SK-N-SH treated with all-trans-retinoic acid at 6 μM for 48 hours (cell line): ENCODE measurements at regions not wholly inside any gene's neighbourhood (a gene's known extent, or its start where the extent isn't known, plus 50 kb on each side); places are given as distances from the start of the nearest gene placed in this dataset.
A peak's percentile ranks its signal among the peaks of the same experiment; 100 is the strongest.
"Not testable (repeated sequence)": the region's sequence is repeated elsewhere in the genome, so short reads cannot be mapped to it uniquely, and the experiment has no call there.

Source experiments
- ATAC-seq: fragments of 200-7000 bp; cut with Tn5 transposase; 3 replicates; pipeline ENCODE4 v1.9.1; 2020; ENCODE audit warnings: mild to moderate bottlenecking, moderate library complexity
- ARNTL ChIP-seq: fragments of 450-650 bp; formaldehyde crosslinking; IDR thresholded peaks from 2 replicates; pipeline ENCODE4 v1.5.0; 2020; ENCODE audit warnings: low read depth, mild to moderate bottlenecking, moderate library complexity, borderline replicate concordance
- CSDC2 ChIP-seq: fragments of 250-450 bp; sonication (Bioruptor Pico); IDR thresholded peaks from 2 replicates; pipeline ENCODE4 v1.5.0; 2020; ENCODE audit warnings: mild to moderate bottlenecking, moderate library complexity
- ESRRG ChIP-seq: fragments of 250-450 bp; sonication (Bioruptor Pico); IDR thresholded peaks from 2 replicates; pipeline ENCODE4 v1.6.1; 2021; ENCODE audit warnings: mild to moderate bottlenecking
- GLIS3 ChIP-seq: fragments of 250-450 bp; sonication (Bioruptor Pico); IDR thresholded peaks from 2 replicates; pipeline ENCODE4 v1.5.0; 2020; ENCODE audit warnings: mild to moderate bottlenecking, moderate library complexity
- OSR1 ChIP-seq: fragments of 250-450 bp; sonication (Bioruptor Pico); IDR thresholded peaks from 2 replicates; pipeline ENCODE4 v1.8.0; 2022; ENCODE audit warnings: moderate library complexity, mild to moderate bottlenecking, inconsistent platforms
- PPARA ChIP-seq: fragments of 250-450 bp; sonication (Bioruptor Pico); IDR thresholded peaks from 2 replicates; pipeline ENCODE4 v1.5.0; 2020; ENCODE audit warnings: mild to moderate bottlenecking, borderline replicate concordance
- RARB ChIP-seq: fragments of 250-450 bp; sonication (Bioruptor Pico); IDR thresholded peaks from 2 replicates; pipeline ENCODE4 v1.8.0; 2021; ENCODE audit warnings: mild to moderate bottlenecking, moderate library complexity
- SNAI2 ChIP-seq: fragments of 250-450 bp; sonication (Bioruptor Pico); IDR thresholded peaks from 2 replicates; pipeline ENCODE4 v1.5.0; 2020; ENCODE audit warnings: mild to moderate bottlenecking, moderate library complexity
- TCF4 ChIP-seq: fragments of 250-450 bp; sonication (Bioruptor Pico); IDR thresholded peaks from 2 replicates; pipeline ENCODE4 v1.8.0; 2021; ENCODE audit warnings: mild to moderate bottlenecking, moderate library complexity, borderline replicate concordance
- TOX ChIP-seq: fragments of 250-450 bp; sonication (Bioruptor Pico); IDR thresholded peaks from 2 replicates; pipeline ENCODE4 v1.8.0; 2021; ENCODE audit warnings: mild to moderate bottlenecking, moderate library complexity, borderline replicate concordance
- ZFP30 ChIP-seq: fragments of 450-650 bp; formaldehyde crosslinking; IDR thresholded peaks from 2 replicates; pipeline ENCODE4 v1.5.0; 2022; ENCODE audit warnings: mild to moderate bottlenecking, moderate library complexity
- ZNF565 ChIP-seq: fragments of 450-650 bp; formaldehyde crosslinking; conservative IDR thresholded peaks from 2 replicates; pipeline ENCODE4 v1.5.0; 2020; ENCODE audit warnings: low read depth, mild to moderate bottlenecking, moderate library complexity
- TF ChIP-seq, protein P1 (sequence below): fragments of 250-450 bp; sonication (Bioruptor Pico); IDR thresholded peaks from 2 replicates; pipeline ENCODE4 v1.5.1; 2020; ENCODE audit warnings: low read depth, mild to moderate bottlenecking, moderate library complexity
- TF ChIP-seq, protein P2 (sequence below): fragments of 250-450 bp; sonication (Bioruptor Pico); IDR thresholded peaks from 2 replicates; pipeline ENCODE4 v1.5.0; 2020; ENCODE audit warnings: mild to moderate bottlenecking, moderate library complexity
- TF ChIP-seq, protein P3 (sequence below): fragments of 250-450 bp; sonication (Bioruptor Pico); IDR thresholded peaks from 2 replicates; pipeline ENCODE4 v1.8.0; 2020; ENCODE audit warnings: mild to moderate bottlenecking, moderate library complexity, borderline replicate concordance
- TF ChIP-seq, protein P4 (sequence below): fragments of 250-450 bp; sonication (Bioruptor Pico); IDR thresholded peaks from 2 replicates; pipeline ENCODE4 v1.5.1; 2021; ENCODE audit warnings: mild to moderate bottlenecking, moderate library complexity

DNA sequence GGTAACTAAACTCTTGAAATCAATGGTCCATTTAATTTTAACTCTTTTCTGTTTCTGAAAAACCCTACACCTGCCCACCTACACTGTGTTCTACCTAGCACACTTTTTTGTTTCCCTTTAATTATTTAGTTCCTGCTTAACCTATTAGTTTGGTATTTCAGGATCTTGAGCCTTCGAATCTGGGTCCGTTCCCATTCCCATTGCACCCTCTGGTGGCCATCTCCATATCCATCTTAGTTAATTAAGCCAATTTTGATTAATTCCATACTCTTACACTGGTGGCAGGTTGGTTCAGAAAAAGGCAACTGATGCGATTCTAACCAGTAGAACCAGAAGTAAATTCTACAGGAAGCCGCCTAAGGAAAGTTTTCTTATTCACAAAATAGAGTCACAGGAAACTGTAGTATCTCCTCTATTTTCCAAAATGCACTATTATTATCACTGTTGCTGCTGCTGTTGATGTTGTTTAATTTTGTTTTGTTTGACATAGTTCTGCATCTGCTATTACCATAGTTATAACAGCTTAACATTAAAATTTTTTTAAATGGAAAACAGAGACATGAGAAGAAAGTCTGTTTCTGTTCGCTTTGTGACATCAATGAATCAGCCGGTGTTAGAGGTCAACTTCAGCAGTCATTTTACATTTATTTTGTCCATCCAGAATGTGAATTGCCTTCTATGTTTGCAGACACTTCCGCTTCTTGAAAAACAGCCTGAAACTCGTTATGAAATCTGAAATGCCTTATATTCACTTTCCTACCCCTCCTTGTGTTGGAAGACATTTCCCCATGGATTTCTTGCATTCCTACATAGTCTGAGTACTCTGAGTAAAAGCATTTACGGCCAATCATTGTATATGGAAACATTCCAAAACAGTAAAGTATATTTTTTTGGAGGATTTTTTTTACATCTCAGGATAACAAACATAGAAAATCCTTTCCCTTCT is 115.5 kb upstream of the NCAM2 start (continued):
- no peak for TF ChIP-seq PPARA (CRISPR knock-in tag)
- no peak for TF ChIP-seq OSR1 (CRISPR knock-in tag)
- TF ChIP-seq GLIS3 (CRISPR knock-in tag): no peak

DNA sequence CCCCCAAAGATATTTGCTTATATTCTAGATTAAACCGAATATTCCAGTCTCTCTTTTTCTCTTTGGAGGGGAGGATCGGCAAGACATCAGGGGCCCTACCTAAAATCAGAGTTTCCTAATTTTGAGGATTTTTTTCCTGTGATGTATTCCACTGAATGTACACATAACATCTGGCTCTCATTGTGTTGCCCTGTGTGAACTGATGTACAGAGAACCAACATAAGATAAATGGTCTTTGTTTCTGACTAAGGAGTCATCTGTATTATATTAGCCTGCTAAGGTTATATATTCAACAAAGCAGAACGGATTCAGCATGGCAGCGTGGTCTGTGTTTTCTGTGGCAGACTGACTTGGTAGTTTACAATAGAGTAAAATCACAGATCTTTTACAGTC is 114.8 kb upstream of the NCAM2 start:
- TF ChIP-seq SNAI2 (CRISPR knock-in tag): no peak
- peak; percentile 25; the same call in 1 of the 2 replicates for TF ChIP-seq TCF4 (CRISPR knock-in tag)
- no peak for TF ChIP-seq ARNTL (CRISPR knock-in tag)
- TF ChIP-seq, protein P1, sequence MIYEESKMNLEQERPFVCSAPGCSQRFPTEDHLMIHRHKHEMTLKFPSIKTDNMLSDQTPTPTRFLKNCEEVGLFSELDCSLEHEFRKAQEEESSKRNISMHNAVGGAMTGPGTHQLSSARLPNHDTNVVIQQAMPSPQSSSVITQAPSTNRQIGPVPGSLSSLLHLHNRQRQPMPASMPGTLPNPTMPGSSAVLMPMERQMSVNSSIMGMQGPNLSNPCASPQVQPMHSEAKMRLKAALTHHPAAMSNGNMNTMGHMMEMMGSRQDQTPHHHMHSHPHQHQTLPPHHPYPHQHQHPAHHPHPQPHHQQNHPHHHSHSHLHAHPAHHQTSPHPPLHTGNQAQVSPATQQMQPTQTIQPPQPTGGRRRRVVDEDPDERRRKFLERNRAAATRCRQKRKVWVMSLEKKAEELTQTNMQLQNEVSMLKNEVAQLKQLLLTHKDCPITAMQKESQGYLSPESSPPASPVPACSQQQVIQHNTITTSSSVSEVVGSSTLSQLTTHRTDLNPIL (CRISPR knock-in tag): no peak
- ATAC-seq: no peak

DNA sequence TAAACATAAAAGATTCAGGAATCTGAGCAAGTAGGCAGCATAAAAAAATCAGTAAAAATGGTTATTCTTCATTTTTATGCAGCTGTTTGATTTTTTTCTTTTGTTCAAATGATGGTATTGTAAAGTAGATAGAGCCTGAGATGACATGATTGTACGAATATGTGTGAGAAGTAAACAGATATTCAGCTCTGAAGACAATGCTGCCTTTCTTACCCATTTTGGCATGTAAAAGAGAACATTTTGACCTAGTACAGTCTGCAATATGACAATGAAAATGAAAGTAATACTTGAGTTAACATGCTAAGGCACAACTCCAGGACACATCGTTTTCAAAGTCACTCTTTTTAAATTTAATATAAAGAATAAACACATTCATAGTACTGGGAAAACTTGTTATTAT is 95.7 kb upstream of the NCAM2 start:
- ATAC-seq: no peak
- TF ChIP-seq, protein P1 (CRISPR knock-in tag): no peak
- TF ChIP-seq TCF4 (CRISPR knock-in tag): no peak
- TF ChIP-seq, protein P2, sequence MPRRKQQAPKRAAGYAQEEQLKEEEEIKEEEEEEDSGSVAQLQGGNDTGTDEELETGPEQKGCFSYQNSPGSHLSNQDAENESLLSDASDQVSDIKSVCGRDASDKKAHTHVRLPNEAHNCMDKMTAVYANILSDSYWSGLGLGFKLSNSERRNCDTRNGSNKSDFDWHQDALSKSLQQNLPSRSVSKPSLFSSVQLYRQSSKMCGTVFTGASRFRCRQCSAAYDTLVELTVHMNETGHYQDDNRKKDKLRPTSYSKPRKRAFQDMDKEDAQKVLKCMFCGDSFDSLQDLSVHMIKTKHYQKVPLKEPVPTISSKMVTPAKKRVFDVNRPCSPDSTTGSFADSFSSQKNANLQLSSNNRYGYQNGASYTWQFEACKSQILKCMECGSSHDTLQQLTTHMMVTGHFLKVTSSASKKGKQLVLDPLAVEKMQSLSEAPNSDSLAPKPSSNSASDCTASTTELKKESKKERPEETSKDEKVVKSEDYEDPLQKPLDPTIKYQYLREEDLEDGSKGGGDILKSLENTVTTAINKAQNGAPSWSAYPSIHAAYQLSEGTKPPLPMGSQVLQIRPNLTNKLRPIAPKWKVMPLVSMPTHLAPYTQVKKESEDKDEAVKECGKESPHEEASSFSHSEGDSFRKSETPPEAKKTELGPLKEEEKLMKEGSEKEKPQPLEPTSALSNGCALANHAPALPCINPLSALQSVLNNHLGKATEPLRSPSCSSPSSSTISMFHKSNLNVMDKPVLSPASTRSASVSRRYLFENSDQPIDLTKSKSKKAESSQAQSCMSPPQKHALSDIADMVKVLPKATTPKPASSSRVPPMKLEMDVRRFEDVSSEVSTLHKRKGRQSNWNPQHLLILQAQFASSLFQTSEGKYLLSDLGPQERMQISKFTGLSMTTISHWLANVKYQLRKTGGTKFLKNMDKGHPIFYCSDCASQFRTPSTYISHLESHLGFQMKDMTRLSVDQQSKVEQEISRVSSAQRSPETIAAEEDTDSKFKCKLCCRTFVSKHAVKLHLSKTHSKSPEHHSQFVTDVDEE (CRISPR knock-in tag): no peak
- TF ChIP-seq ARNTL (CRISPR knock-in tag): no peak
- no peak for TF ChIP-seq CSDC2 (CRISPR knock-in tag)
- no peak for TF ChIP-seq ZFP30
- no peak for TF ChIP-seq ESRRG (CRISPR knock-in tag)
- TF ChIP-seq ZNF565 (CRISPR knock-in tag): no peak
- TF ChIP-seq OSR1 (CRISPR knock-in tag): no peak
- TF ChIP-seq, all 23 proteins: peak for 0

DNA sequence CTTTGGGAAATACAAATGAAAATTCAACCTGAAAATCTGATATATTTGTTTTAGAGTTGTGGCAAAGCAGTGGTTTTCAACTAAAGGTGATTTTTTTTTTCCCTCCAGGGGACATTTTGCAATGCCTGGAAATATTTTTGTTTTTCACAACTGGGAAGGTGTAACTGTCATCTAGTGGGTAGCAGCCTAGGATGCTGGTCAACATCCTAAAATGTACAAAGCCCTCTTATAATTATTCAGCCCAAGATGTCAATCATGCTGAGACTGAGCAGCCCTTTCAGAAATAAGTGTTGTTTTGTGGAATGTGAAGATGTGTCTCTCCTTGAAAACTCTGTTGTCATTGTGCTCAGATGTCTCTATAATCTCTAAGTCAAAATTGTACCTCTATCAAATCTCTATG is 95.2 kb upstream of the NCAM2 start:
- TF ChIP-seq RARB (CRISPR knock-in tag) (no peak), ARNTL (CRISPR knock-in tag) (no peak), TOX (CRISPR knock-in tag) (no peak), OSR1 (CRISPR knock-in tag) (no peak), ESRRG (CRISPR knock-in tag) (no peak), ZNF565 (CRISPR knock-in tag) (no peak), ZFP30 (no peak), GLIS3 (CRISPR knock-in tag) (no peak), PPARA (CRISPR knock-in tag) (no peak)
- TF ChIP-seq, protein P3, sequence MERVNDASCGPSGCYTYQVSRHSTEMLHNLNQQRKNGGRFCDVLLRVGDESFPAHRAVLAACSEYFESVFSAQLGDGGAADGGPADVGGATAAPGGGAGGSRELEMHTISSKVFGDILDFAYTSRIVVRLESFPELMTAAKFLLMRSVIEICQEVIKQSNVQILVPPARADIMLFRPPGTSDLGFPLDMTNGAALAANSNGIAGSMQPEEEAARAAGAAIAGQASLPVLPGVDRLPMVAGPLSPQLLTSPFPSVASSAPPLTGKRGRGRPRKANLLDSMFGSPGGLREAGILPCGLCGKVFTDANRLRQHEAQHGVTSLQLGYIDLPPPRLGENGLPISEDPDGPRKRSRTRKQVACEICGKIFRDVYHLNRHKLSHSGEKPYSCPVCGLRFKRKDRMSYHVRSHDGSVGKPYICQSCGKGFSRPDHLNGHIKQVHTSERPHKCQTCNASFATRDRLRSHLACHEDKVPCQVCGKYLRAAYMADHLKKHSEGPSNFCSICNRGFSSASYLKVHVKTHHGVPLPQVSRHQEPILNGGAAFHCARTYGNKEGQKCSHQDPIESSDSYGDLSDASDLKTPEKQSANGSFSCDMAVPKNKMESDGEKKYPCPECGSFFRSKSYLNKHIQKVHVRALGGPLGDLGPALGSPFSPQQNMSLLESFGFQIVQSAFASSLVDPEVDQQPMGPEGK (CRISPR knock-in tag): no peak
- TF ChIP-seq, protein P4, sequence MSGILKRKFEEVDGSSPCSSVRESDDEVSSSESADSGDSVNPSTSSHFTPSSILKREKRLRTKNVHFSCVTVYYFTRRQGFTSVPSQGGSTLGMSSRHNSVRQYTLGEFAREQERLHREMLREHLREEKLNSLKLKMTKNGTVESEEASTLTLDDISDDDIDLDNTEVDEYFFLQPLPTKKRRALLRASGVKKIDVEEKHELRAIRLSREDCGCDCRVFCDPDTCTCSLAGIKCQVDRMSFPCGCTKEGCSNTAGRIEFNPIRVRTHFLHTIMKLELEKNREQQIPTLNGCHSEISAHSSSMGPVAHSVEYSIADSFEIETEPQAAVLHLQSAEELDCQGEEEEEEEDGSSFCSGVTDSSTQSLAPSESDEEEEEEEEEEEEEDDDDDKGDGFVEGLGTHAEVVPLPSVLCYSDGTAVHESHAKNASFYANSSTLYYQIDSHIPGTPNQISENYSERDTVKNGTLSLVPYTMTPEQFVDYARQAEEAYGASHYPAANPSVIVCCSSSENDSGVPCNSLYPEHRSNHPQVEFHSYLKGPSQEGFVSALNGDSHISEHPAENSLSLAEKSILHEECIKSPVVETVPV (CRISPR knock-in tag): no peak

DNA sequence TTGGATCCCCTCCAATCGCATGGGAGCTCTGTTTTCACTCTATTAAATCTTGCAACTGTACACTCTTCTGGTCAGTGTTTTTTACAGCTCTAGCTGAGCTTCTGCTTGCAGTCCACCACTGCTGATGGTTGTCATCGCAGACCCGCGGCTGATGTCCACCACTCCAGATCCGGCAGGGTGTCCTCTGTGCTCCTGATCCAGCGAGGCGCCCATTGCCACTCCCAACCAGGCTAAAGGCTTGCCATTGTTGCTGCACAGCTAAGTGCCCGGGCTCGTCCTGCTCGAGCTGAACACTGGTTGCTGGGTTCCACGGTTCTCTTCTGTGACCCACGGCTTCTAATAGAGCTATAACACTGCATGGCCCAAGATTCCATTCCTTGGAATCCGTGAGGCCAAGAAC is 70.7 kb upstream of the NCAM2 start:
- ATAC-seq: not testable (repeated sequence)

More for the DNA sequence above, 95.2 kb upstream of the NCAM2 start:
- ATAC-seq: no peak
